ENCODE measurements at regions not wholly inside any gene's neighbourhood (a gene's known extent, or its start where the extent isn't known, plus 50 kb on each side); places are given as distances from the start of the nearest gene placed in this dataset.
"Not testable (repeated sequence)": the region's sequence is repeated elsewhere in the genome, so short reads cannot be mapped to it uniquely, and the experiment has no call there.

DNA sequence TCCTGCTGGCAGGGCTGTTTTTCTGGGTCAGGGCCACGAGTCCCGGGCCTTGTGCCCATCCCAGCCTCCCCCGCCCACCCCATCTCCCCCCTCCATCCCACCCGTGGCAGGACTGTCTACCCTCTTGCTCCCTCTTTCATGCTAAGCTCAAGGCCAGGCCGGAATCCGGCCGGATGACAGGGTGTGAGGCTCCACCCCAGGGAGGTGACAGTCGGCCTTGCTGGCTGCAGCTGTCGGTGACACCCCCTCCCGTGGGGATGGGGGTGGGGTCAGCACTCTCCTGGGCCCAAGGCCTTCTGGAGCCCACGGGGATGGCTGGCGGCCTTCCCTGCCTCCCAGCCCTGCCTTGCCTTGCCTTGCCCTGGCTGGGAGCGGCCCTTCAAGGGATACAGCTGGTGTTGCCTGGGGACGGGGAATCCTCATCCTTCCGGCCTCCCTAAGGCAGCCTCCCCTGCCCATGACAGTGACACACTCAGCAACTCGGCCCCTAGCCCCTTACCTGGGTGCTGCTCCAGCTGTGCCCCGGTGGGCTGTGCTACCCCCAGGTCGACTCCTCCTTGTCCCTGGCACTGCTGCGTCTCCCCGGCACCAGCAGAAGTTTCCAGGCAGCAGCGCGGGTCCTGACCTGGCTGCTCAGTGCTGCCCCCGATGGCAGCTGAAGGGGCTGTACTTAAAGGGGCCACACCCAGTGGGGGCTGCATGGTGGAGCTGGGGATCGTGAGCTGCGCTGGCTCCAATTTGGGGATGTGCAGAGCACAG, 303.9 kb downstream of the CCDC74A start:
- H3K4me3 Mint-ChIP-seq; H3K27ac ChIP-seq (ENCODE audit: low read length); intact Hi-C loops (cut with micrococcal nuclease); H3K9me3 Mint-ChIP-seq; H3K27me3 Mint-ChIP-seq (ENCODE audit: low read depth in 2 of 2); DNase-seq; H3K27me3 ChIP-seq (ENCODE audit: control insufficient read depth, insufficient read depth, low read length); H3K27ac Mint-ChIP-seq; H3K36me3 ChIP-seq (ENCODE audit: control insufficient read depth, insufficient read depth, low read length); H3K4me1 ChIP-seq (ENCODE audit: control insufficient read depth, insufficient read depth, low read length); H3K9me3 ChIP-seq (ENCODE audit: control insufficient read depth, insufficient read depth, low read length); H3K4me3 ChIP-seq (ENCODE audit: low read length); H3K36me3 Mint-ChIP-seq; H3K4me1 Mint-ChIP-seq: not testable (repeated sequence)
- WGBS (ENCODE audit: insufficient coverage) = 85% methylated on average over 17 of the region's 25 CpGs
- peak; percentile 55 to 96 (median 82) for ATAC-seq

DNA sequence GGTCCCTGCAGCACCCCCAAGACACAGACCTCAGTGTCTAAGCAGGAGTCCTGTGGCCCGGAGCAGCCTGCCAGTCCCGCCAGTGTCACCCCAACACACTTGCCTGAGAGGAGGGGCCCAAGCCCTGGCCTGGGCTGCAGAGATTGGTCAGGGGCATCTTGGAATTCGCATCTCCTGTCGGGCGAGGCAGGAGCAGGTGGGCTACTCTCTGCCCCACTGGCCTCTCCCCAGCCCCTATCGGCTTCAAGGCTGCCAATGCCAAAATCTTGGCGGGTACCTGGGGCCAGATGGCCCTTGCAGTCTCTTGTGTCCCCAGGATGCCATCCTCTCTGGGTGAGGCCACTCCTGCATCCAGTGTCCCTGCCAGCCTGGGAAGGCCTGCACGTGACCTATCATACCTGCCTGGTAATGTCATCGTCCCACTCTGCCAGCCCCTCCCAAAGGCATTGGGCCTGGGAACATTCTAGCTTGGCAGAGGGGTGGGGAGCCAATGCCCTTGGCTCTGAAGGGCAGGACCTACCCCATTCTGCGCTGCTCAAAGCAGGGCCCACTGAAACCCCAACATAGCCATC, 304.6 kb downstream of the CCDC74A start:
- H3K9me3 Mint-ChIP-seq; H3K9me3 ChIP-seq (ENCODE audit: control insufficient read depth, insufficient read depth, low read length); H3K27ac Mint-ChIP-seq; H3K4me3 Mint-ChIP-seq; H3K27ac ChIP-seq (ENCODE audit: low read length); H3K4me1 ChIP-seq (ENCODE audit: control insufficient read depth, insufficient read depth, low read length); H3K27me3 Mint-ChIP-seq (ENCODE audit: low read depth in 2 of 2); DNase-seq; H3K4me3 ChIP-seq (ENCODE audit: low read length); H3K27me3 ChIP-seq (ENCODE audit: control insufficient read depth, insufficient read depth, low read length); H3K36me3 ChIP-seq (ENCODE audit: control insufficient read depth, insufficient read depth, low read length); ATAC-seq; H3K4me1 Mint-ChIP-seq; H3K36me3 Mint-ChIP-seq; intact Hi-C loops (cut with micrococcal nuclease): not testable (repeated sequence)
- WGBS (ENCODE audit: insufficient coverage) = 95% methylated on average over 10 of the region's 10 CpGs

DNA sequence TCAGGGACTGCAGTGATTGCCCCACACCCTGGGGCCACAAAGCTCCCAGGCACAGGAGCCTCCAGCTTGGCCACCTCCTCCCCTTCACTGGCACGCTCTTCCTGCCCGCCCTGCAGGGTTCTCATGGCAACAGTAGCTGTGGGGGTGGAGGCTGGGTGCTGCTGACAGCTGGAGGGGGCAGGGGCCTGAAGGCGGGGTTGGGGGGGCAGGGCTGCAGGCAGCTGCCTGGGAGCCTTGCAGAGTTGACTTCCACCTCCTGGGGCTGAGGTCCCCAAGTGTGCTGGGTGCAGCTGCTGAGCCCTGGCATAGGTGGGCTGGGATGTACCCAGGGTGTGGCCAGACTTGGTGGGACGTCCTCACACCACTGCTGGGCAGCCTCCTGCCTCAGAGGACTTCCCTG, 305.2 kb downstream of the CCDC74A start:
- H3K36me3 ChIP-seq (ENCODE audit: control insufficient read depth, insufficient read depth, low read length); H3K9me3 ChIP-seq (ENCODE audit: control insufficient read depth, insufficient read depth, low read length); H3K27ac ChIP-seq (ENCODE audit: low read length); ATAC-seq; H3K4me1 Mint-ChIP-seq; DNase-seq; H3K27me3 ChIP-seq (ENCODE audit: control insufficient read depth, insufficient read depth, low read length); H3K4me1 ChIP-seq (ENCODE audit: control insufficient read depth, insufficient read depth, low read length); H3K27ac Mint-ChIP-seq; H3K4me3 ChIP-seq (ENCODE audit: low read length); H3K27me3 Mint-ChIP-seq (ENCODE audit: low read depth in 2 of 2); H3K9me3 Mint-ChIP-seq; H3K4me3 Mint-ChIP-seq; H3K36me3 Mint-ChIP-seq; intact Hi-C loops (cut with micrococcal nuclease): not testable (repeated sequence)
- 69% methylated on average over 2 of the region's 4 CpGs for WGBS (ENCODE audit: insufficient coverage)

DNA sequence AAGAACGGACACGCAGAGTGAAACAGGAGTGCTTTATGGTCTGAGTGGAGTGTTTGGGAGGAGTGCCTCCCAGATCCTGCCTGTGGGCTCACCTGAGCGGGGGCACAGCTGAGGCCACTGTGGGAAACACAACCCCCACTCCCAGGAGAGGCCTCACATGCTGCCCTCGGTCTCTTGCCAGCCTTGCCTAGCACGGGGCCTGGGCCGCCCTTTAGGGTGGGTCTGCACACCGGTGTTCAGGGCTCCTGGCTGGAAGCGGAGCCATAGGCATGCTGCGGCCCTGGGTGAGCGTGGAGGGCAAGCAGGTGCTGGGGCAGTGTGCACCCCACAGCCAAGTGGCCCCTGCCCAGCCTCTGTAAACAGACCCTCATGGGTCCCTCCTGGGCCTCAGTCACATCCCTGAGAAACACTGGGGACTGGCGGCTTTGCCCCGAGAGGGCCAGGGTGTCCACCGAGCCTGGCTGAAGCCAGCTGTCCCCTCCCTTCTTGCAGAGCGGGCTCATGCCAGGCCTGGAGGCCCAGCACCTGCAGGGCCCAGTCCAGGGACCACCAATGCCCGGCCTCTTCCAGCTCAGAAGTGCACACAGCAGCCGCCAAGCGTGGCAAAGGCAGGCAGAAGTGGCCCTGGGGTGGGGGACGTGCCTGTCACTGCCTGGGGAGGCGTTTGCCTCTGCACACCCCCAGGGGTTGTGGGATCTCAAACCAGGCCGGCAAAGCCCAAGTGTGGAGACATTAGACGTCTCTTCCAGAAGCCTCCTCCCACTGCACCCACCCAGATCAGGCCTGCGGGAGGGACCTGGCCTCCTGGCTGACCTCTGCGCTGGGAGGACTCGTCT, 305.9 kb downstream of the CCDC74A start:
- H3K9me3 Mint-ChIP-seq; H3K36me3 ChIP-seq (ENCODE audit: control insufficient read depth, insufficient read depth, low read length); ATAC-seq; H3K4me3 Mint-ChIP-seq; H3K27ac Mint-ChIP-seq; intact Hi-C loops (cut with micrococcal nuclease); H3K4me3 ChIP-seq (ENCODE audit: low read length); H3K4me1 Mint-ChIP-seq; H3K27me3 Mint-ChIP-seq (ENCODE audit: low read depth in 2 of 2); H3K36me3 Mint-ChIP-seq; H3K9me3 ChIP-seq (ENCODE audit: control insufficient read depth, insufficient read depth, low read length); DNase-seq; H3K4me1 ChIP-seq (ENCODE audit: control insufficient read depth, insufficient read depth, low read length); H3K27me3 ChIP-seq (ENCODE audit: control insufficient read depth, insufficient read depth, low read length); H3K27ac ChIP-seq (ENCODE audit: low read length): not testable (repeated sequence)
- WGBS (ENCODE audit: insufficient coverage) = 90% methylated on average over 23 of the region's 24 CpGs

DNA sequence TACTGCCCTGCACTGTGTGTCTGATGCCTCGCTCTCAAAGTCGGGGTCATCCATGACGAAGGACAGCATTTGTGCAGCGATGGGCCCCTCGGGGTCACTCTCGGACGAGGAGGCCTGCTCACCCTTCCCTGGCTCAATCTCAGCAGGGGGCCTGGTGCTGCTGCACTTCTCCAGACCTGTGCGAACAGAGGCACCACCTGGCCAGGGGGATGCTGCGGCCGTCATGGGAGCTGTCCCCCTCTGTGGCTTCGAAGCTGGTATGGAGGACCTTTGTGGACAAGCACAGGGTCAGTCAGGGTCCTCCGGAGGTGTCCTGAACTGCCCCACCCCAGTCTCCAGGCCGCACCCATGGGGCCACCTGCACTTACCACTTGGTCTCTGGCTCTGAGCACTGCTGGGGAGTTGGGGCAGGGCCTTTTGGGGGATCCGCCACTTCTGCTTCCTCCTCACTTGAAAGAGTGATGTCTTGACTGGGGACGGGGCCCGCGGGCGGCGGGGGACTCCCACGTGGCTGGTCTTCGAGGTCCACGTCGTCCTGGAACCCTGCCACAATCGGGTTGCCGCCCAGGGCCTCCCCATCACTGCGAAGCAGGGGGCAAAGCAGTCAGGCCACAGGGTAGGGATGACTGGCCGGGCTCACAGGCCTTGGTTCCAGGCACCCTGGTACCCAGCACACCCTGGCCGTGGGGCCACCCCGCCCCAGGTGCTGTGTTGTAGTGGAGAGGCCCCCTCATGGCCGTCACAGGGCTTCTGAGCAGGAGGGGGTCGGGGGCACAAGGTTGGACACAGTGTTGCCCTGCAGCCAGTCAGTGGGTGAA, 306.7 kb downstream of the CCDC74A start:
- H3K36me3 ChIP-seq (ENCODE audit: control insufficient read depth, insufficient read depth, low read length); H3K4me1 Mint-ChIP-seq; DNase-seq; H3K36me3 Mint-ChIP-seq; H3K9me3 ChIP-seq (ENCODE audit: control insufficient read depth, insufficient read depth, low read length); H3K4me3 ChIP-seq (ENCODE audit: low read length); H3K4me1 ChIP-seq (ENCODE audit: control insufficient read depth, insufficient read depth, low read length); H3K27me3 ChIP-seq (ENCODE audit: control insufficient read depth, insufficient read depth, low read length); H3K27ac Mint-ChIP-seq; H3K27ac ChIP-seq (ENCODE audit: low read length); H3K9me3 Mint-ChIP-seq; H3K27me3 Mint-ChIP-seq (ENCODE audit: low read depth in 2 of 2); H3K4me3 Mint-ChIP-seq; intact Hi-C loops (cut with micrococcal nuclease); ATAC-seq: not testable (repeated sequence)
- 86% methylated on average over 31 of the region's 31 CpGs for WGBS (ENCODE audit: insufficient coverage)

DNA sequence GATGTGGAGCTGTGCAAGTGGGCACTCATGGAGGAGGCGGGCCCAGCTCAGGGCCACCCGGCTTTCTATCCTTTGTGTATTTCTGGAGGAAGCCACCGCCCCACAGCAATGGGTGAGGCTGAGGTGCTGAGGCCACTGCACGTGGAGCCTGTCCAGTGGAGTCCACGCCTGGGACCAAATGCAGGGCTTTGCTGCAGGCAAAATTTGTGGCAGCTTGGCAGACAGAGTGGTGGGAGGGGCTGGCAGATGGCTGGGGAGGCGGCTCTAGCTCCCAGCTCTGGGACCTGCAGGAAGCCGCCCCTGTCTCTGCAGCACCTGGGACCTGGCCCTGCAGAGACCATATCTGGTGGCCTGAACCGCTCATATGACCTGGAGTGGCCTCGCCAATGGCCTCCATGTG, 307.3 kb downstream of the CCDC74A start:
- H3K9me3 Mint-ChIP-seq; H3K9me3 ChIP-seq (ENCODE audit: control insufficient read depth, insufficient read depth, low read length); H3K36me3 Mint-ChIP-seq; H3K4me3 Mint-ChIP-seq; H3K4me3 ChIP-seq (ENCODE audit: low read length); intact Hi-C loops (cut with micrococcal nuclease); H3K4me1 Mint-ChIP-seq; H3K27ac Mint-ChIP-seq; H3K27me3 Mint-ChIP-seq (ENCODE audit: low read depth in 2 of 2); ATAC-seq; H3K36me3 ChIP-seq (ENCODE audit: control insufficient read depth, insufficient read depth, low read length); H3K27me3 ChIP-seq (ENCODE audit: control insufficient read depth, insufficient read depth, low read length); H3K27ac ChIP-seq (ENCODE audit: low read length); H3K4me1 ChIP-seq (ENCODE audit: control insufficient read depth, insufficient read depth, low read length); DNase-seq: not testable (repeated sequence)
- 90% methylated on average over 9 of the region's 9 CpGs for WGBS (ENCODE audit: insufficient coverage)
